SK-N-SH (cell line): ENCODE measurements at regions not wholly inside any gene's neighbourhood (a gene's known extent, or its start where the extent isn't known, plus 50 kb on each side); places are given as distances from the start of the nearest gene placed in this dataset.

ENCODE experiments used
- CTCF ChIA-PET: fragments of 300-600, 350-600 bp; formaldehyde crosslinking; extraction: SDS; loops from one replicate; lab custom pipeline; 2021; lab: Yijun Ruan, JAX
- POLR2A ChIA-PET: fragments of 350-600 bp; sonication (Branson Sonifier 250); formaldehyde crosslinking; extraction: SDS; loops from one replicate; lab custom pipeline; 2020; ENCODE audit warnings: antibody characterized with exemption, inconsistent platforms; lab: Yijun Ruan, JAX
- DNase-seq: peaks from one replicate; pipeline ENCODE4 v3.0.0; 2012
- H2AFZ ChIP-seq: fragments of 200-600 bp; sonication (generic); 2 replicates; pipeline ENCODE4 v1.8.1; 2016; ENCODE audit warnings: antibody characterized with exemption, mild to moderate bottlenecking, low read depth
- H3F3A ChIP-seq: fragments of 200-600 bp; sonication (generic); replicated peaks from 2 replicates; pipeline ENCODE3; 2016; ENCODE audit warnings: antibody characterized with exemption, mild to moderate bottlenecking; ENCODE audit not compliant: insufficient read depth
- H3K27ac ChIP-seq, 2 experiments: fragments of 200-500 bp in 1 of 2; fragments of 200-600 bp in 1 of 2; sonication (Bioruptor generic) in 1 of 2; sonication (generic), shearing (Covaris generic) in 1 of 2; 2 replicates each; pipeline versions ENCODE4 v1.5.1 to v1.6.1; 2014 to 2016; ENCODE audit warnings: low read depth in 2 of 2, inconsistent platforms in 1 of 2, low read length in 1 of 2, mild to moderate bottlenecking in 1 of 2, mixed read lengths in 1 of 2
- H3K27me3 ChIP-seq: fragments of 200-600 bp; sonication (generic), shearing (Covaris generic); 2 replicates; pipeline ENCODE4 v1.6.1; 2016; ENCODE audit warnings: mixed run types; ENCODE audit not compliant: insufficient read depth
- H3K36me3 ChIP-seq, 2 experiments: fragments of 200-500 bp in 1 of 2; fragments of 200-600 bp in 1 of 2; sonication (Bioruptor generic) in 1 of 2; sonication (generic) in 1 of 2; replicated peaks in 1 of 2; 2 replicates each; pipeline versions ENCODE3 to v1.5.1; 2014 to 2016; ENCODE audit warnings: low read length in 1 of 2, mild to moderate bottlenecking in 1 of 2; ENCODE audit not compliant: insufficient read depth in 2 of 2, control insufficient read depth in 1 of 2
- H3K4me1 ChIP-seq, 2 experiments: fragments of 200-500 bp in 1 of 2; fragments of 200-600 bp in 1 of 2; sonication (Bioruptor generic) in 1 of 2; sonication (generic), shearing (Covaris generic) in 1 of 2; 2 replicates each; pipeline versions ENCODE4 v1.5.1 to v1.6.1; 2014 to 2016; ENCODE audit warnings: low read depth in 1 of 2, low read length in 1 of 2, mixed run types in 1 of 2; ENCODE audit not compliant: insufficient read depth in 2 of 2, control insufficient read depth in 1 of 2
- H3K4me2 ChIP-seq: fragments of 200-600 bp; sonication (generic), shearing (Covaris generic); 2 replicates; pipeline ENCODE4 v1.6.1; 2017; ENCODE audit warnings: mixed run types
- H3K4me3 ChIP-seq, 2 experiments: fragments of 200-500 bp in 1 of 2; fragments of 200-600 bp in 1 of 2; sonication (Bioruptor generic) in 1 of 2; sonication (generic), shearing (Covaris generic) in 1 of 2; 2 replicates each; pipeline versions ENCODE4 v1.5.1 to v1.8.1; 2014 to 2016; ENCODE audit warnings: low read depth in 2 of 2, inconsistent platforms in 1 of 2, low read length in 1 of 2, mild to moderate bottlenecking in 1 of 2, mixed read lengths in 1 of 2, moderate library complexity in 1 of 2
- H3K79me2 ChIP-seq: fragments of 200-600 bp; sonication (generic); 2 replicates; pipeline ENCODE4 v1.8.1; 2017; ENCODE audit warnings: mild to moderate bottlenecking; ENCODE audit not compliant: insufficient read depth
- H3K9ac ChIP-seq: fragments of 200-600 bp; sonication (generic); 2 replicates; pipeline ENCODE4 v1.6.1; 2017; ENCODE audit warnings: mixed run types
- H3K9me2 ChIP-seq: fragments of 200-600 bp; sonication (generic); 2 replicates; pipeline ENCODE4 v1.6.1; 2017; ENCODE audit warnings: mixed run types
- H3K9me3 ChIP-seq: fragments of 200-600 bp; sonication (generic); 2 replicates; pipeline ENCODE4 v1.6.1; 2017; ENCODE audit warnings: mixed run types, mild to moderate bottlenecking, moderate library complexity
- H4K20me1 ChIP-seq: fragments of 200-600 bp; sonication (generic); 2 replicates; pipeline ENCODE4 v1.6.1; 2017; ENCODE audit warnings: mild to moderate bottlenecking, mixed run types; ENCODE audit not compliant: insufficient read depth
- FOXM1 ChIP-seq: IDR thresholded peaks from 2 replicates; pipeline ENCODE4 v1.4.0; 2012; ENCODE audit warnings: low read depth, mild to moderate bottlenecking
- JUND ChIP-seq: IDR thresholded peaks from 2 replicates; pipeline ENCODE4 v1.4.0; 2012
- NRF1 ChIP-seq: IDR thresholded peaks from 2 replicates; pipeline ENCODE4 v1.6.1; 2012; ENCODE audit warnings: low read depth, mild to moderate bottlenecking, low read length
- RAD21 ChIP-seq: IDR thresholded peaks from 2 replicates; pipeline ENCODE4 v1.6.1; 2012; ENCODE audit warnings: mild to moderate bottlenecking, low read length
- RFX5 ChIP-seq: IDR thresholded peaks from 2 replicates; pipeline ENCODE4 v1.6.1; 2012; ENCODE audit warnings: mild to moderate bottlenecking, improper control_type of control experiment, low read length
- RXRA ChIP-seq: IDR thresholded peaks from 2 replicates; pipeline ENCODE4 v1.4.0; 2012; ENCODE audit warnings: low read depth, mild to moderate bottlenecking, borderline replicate concordance
- SIN3A ChIP-seq: IDR thresholded peaks from 2 replicates; pipeline ENCODE4 v1.6.1; 2012; ENCODE audit warnings: low read depth, mild to moderate bottlenecking, low read length, moderate library complexity, borderline replicate concordance
- SMC3 ChIP-seq: IDR thresholded peaks from 2 replicates; pipeline ENCODE4 v1.6.1; 2012; ENCODE audit warnings: low read depth, low read length, improper control_type of control experiment
- TAF1 ChIP-seq: IDR thresholded peaks from 2 replicates; pipeline ENCODE4 v1.6.1; 2012; ENCODE audit warnings: low read depth, mild to moderate bottlenecking, low read length, moderate library complexity, borderline replicate concordance
- TEAD4 ChIP-seq: IDR thresholded peaks from 2 replicates; pipeline ENCODE4 v1.4.0; 2012; ENCODE audit warnings: mild to moderate bottlenecking, borderline replicate concordance; ENCODE audit not compliant: insufficient read depth
- YY1 ChIP-seq: IDR thresholded peaks from 2 replicates; pipeline ENCODE4 v1.4.0; 2012; ENCODE audit warnings: low read depth, mild to moderate bottlenecking
- WGBS: methylation state at CpG from one replicate; pipeline ENCODE4 v1.1.6; 2017; ENCODE audit warnings: low lambda C conversion rate; 5-methylcytosine and 5-hydroxymethylcytosine counted together
- TF ChIP-seq, protein P1 (sequence below): fragments of 200-600 bp; sonication (generic); IDR thresholded peaks from 2 replicates; pipeline ENCODE4 v1.6.1; 2017; ENCODE audit warnings: antibody characterized with exemption, mild to moderate bottlenecking, moderate library complexity
- TF ChIP-seq, protein P2 (sequence below): IDR thresholded peaks from 2 replicates; pipeline ENCODE4 v1.4.0; 2012; ENCODE audit warnings: low read depth, borderline replicate concordance

DNA sequence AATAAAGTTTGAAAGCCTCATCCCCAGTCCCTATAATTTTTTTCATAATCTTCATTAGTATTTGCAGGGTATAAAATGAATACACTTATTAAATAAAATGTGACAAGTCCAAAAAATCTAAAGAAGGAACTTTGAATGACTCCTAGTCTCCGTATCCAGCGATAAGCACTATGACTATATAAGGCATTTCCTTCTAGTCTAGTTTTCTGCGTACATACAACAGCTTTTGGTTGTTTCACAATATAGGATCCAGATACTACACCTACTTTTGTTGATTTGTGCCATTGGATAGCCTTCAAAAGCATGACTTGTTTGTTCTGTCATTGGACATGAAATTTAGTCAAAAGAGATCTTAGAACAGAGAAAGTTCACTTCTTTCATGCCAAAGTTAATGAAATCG lies 133.3 kb upstream of the PWP1 start (continued):
- TF ChIP-seq, protein P1, sequence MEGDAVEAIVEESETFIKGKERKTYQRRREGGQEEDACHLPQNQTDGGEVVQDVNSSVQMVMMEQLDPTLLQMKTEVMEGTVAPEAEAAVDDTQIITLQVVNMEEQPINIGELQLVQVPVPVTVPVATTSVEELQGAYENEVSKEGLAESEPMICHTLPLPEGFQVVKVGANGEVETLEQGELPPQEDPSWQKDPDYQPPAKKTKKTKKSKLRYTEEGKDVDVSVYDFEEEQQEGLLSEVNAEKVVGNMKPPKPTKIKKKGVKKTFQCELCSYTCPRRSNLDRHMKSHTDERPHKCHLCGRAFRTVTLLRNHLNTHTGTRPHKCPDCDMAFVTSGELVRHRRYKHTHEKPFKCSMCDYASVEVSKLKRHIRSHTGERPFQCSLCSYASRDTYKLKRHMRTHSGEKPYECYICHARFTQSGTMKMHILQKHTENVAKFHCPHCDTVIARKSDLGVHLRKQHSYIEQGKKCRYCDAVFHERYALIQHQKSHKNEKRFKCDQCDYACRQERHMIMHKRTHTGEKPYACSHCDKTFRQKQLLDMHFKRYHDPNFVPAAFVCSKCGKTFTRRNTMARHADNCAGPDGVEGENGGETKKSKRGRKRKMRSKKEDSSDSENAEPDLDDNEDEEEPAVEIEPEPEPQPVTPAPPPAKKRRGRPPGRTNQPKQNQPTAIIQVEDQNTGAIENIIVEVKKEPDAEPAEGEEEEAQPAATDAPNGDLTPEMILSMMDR: no peak
- no peak for TF ChIP-seq SIN3A
- TF ChIP-seq, protein P2, sequence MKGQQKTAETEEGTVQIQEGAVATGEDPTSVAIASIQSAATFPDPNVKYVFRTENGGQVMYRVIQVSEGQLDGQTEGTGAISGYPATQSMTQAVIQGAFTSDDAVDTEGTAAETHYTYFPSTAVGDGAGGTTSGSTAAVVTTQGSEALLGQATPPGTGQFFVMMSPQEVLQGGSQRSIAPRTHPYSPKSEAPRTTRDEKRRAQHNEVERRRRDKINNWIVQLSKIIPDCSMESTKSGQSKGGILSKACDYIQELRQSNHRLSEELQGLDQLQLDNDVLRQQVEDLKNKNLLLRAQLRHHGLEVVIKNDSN: no peak

DNA sequence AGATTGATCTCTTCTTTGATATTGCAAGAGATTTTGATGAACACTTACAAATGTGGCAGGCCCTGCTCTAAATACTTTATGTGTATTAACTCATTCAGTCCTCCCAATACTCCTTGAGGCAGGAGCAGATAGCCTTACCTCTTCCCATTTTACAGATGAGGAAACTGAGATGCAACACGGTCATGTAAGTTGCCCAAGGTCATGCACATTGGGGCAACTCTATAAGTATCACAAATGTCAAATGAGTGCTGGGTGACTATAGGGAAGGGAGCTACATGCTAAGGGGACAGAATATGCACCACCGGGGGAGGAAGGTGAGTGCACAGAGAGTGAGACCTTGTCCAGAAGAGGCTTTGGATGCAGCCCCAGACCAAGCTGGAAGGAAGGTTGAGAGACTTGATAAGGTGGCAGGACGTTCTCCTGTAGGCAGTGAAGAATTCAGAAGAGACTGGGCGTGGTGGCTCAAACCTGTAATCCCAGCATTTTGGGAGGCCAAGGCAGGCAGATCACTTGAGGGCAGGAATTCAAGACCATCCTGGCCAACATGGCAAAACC lies 132.3 kb upstream of the PWP1 start:
- Histone ChIP-seq H3K36me3 (no peaks in the 10 kb centered on the region), H2AFZ (no peak overlapping the region)

DNA sequence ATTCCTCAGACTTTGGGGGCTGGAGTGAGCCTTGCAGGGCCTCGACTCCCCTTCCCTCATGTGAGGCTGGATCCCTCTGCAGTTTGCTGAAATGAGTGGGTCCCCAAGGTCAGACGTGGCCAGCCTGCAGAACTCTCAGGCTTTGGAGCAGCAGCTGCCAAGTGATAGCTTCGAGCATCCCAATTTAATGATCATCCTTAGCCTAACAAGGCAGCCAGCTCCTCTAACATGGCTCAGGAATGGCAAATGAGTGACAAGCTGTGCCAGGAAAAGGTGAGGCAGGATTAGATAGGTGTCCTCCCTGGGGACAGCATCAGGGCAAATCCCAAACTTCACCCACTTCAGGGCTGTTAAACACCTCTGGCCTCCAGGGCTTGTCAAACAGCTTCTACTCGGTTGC lies 130.7 kb upstream of the PWP1 start:
- CTCF ChIA-PET: interaction anchor here (1.2 kb wide), 1 partner anchor 10 kb away, joined by 4 read pairs; no protein-coding TSS in a partner anchor
- H3K4me3 ChIP-seq: no peak overlapping the region
- H3K4me2 ChIP-seq: no peak overlapping the region
- no peaks in the 10 kb centered on the region for H3K9me3 ChIP-seq
- no peaks in the 10 kb centered on the region for H3F3A ChIP-seq
- no peak for DNase-seq
- peaks cover 0 to 7% of the 10 kb centered on the region in 2 experiments; a peak in 1 of 4 replicates for H3K4me1 ChIP-seq
- H2AFZ ChIP-seq: no peak overlapping the region
- POLR2A ChIA-PET: interaction anchor here (0.5 to 0.6 kb wide), 2 partner anchors 10 to 472 kb away, joined by 3 to 5 read pairs; no protein-coding TSS in a partner anchor
- no peak overlapping the region for H3K27ac ChIP-seq
- no peaks in the 10 kb centered on the region for H3K36me3 ChIP-seq
- TF ChIP-seq TAF1 (no peak), RXRA (no peak), NRF1 (no peak)
- no peak overlapping the region for H3K9ac ChIP-seq
- H3K27me3 ChIP-seq: no peaks in the 10 kb centered on the region
- H4K20me1 ChIP-seq: no peaks in the 10 kb centered on the region
- WGBS: 39% methylated on average over 4 of the region's 4 CpGs
- H3K9me2 ChIP-seq: no peaks in the 10 kb centered on the region
- H3K79me2 ChIP-seq: no peaks in the 10 kb centered on the region

More for the DNA sequence above, 132.3 kb upstream of the PWP1 start:
- 46% methylated on average over 4 of the region's 4 CpGs for WGBS
- TF ChIP-seq TEAD4: no peak
- no peak for TF ChIP-seq FOXM1
- no peak for TF ChIP-seq TAF1
- TF ChIP-seq JUND: no peak
- TF ChIP-seq RFX5: no peak
- TF ChIP-seq RAD21: no peak
- TF ChIP-seq YY1: no peak
- no peak for TF ChIP-seq SMC3
- H3K9ac ChIP-seq: no peak overlapping the region
- no peaks in the 10 kb centered on the region for H3K27me3 ChIP-seq
- H3K9me2 ChIP-seq: no peaks in the 10 kb centered on the region
- ChIA-PET POLR2A (no interaction called here), CTCF (interaction anchor here (0.7 to 1.0 kb wide), 2 partner anchors 49 to 422 kb away, joined by 3 read pairs; no protein-coding TSS in a partner anchor)
- H3K4me2 ChIP-seq: no peak overlapping the region
- H3K9me3 ChIP-seq: no peaks in the 10 kb centered on the region
- H3K27ac ChIP-seq: no peak overlapping the region
- no peak for DNase-seq
- no peaks in the 10 kb centered on the region; a peak in 1 of 4 replicates for H3K4me1 ChIP-seq
- H3K79me2 ChIP-seq: no peaks in the 10 kb centered on the region
- no peak overlapping the region for H3K4me3 ChIP-seq
- no peaks in the 10 kb centered on the region for H3F3A ChIP-seq
- H4K20me1 ChIP-seq: no peaks in the 10 kb centered on the region
